Activated T-helper 1 cell treated with anti-CD3 and anti-CD28 coated beads, Interleukin-12 subunit alpha, Interleukin-12 subunit beta, Interleukin-2, Interleukin-4 antibody, amounts not matched to agents 30 ng/mL and 10 ng/mL and 1 ng/mL, durations not matched to agents 14 hours and 24 hours and 36 hours (primary cell): ENCODE measurements at regions not wholly inside any gene's neighbourhood (a gene's known extent, or its start where the extent isn't known, plus 50 kb on each side); places are given as distances from the start of the nearest gene placed in this dataset.

Experiments
- DNase-seq: peaks from one replicate; pipeline ENCODE4 v3.0.0; 2021; ENCODE audit warnings: low spot score
- H3K27ac Mint-ChIP-seq: one replicate; pipeline ENCODE4 v1.8.0; 2021; ENCODE audit warnings: mild to moderate bottlenecking, mixed read lengths
- H3K27me3 Mint-ChIP-seq: one replicate; pipeline ENCODE4 v1.8.0; 2022; ENCODE audit warnings: mild to moderate bottlenecking, moderate library complexity, mixed read lengths; ENCODE audit not compliant: insufficient read depth
- H3K36me3 Mint-ChIP-seq: one replicate; pipeline ENCODE4 v1.8.0; 2021; ENCODE audit warnings: low read depth, mixed read lengths
- H3K4me1 Mint-ChIP-seq: one replicate; pipeline ENCODE4 v1.8.0; 2021; ENCODE audit warnings: low read depth, mixed read lengths
- H3K4me3 Mint-ChIP-seq: one replicate; pipeline ENCODE4 v1.8.0; 2021; ENCODE audit warnings: mild to moderate bottlenecking, moderate library complexity, mixed read lengths
- H3K9me3 Mint-ChIP-seq: one replicate; pipeline ENCODE4 v1.8.0; 2021; ENCODE audit warnings: mixed read lengths
- intact Hi-C: fragments of 100-400 bp; cut with micrococcal nuclease; formaldehyde crosslinking; loops from one replicate; pipeline ENCODE4 v1.15.1; 2024

GRCh38 chr1:208741296-208741695, 497.1 kb upstream of the PLXNA2 start:
- no peak for DNase-seq
- intact Hi-C loops, result no loop called here
- no peak overlapping the region for H3K27ac Mint-ChIP-seq
- no peaks in the 10 kb centered on the region for H3K4me1 Mint-ChIP-seq
- no peaks in the 10 kb centered on the region for H3K27me3 Mint-ChIP-seq
- no peak overlapping the region for H3K4me3 Mint-ChIP-seq
- H3K36me3 Mint-ChIP-seq, result no peaks in the 10 kb centered on the region
- no peaks in the 10 kb centered on the region for H3K9me3 Mint-ChIP-seq

GRCh38 chr1:208743361-208743760, 499.2 kb upstream of the PLXNA2 start:
- Mint-ChIP-seq H3K4me3 (no peak overlapping the region), H3K27me3 (no peaks in the 10 kb centered on the region)
- intact Hi-C loops, result no loop called here

GRCh38 chr1:208747979-208748378, 503.8 kb upstream of the PLXNA2 start:
- Mint-ChIP-seq H3K9me3 (no peaks in the 10 kb centered on the region), H3K36me3 (no peaks in the 10 kb centered on the region), H3K27ac (no peak overlapping the region), H3K4me3 (no peak overlapping the region), H3K4me1 (no peaks in the 10 kb centered on the region), H3K27me3 (no peaks in the 10 kb centered on the region)
- intact Hi-C loops, result no loop called here
- no peak for DNase-seq

More at GRCh38 chr1:208743361-208743760, 499.2 kb upstream of the PLXNA2 start:
- H3K9me3 Mint-ChIP-seq, result no peaks in the 10 kb centered on the region
- DNase-seq, result no peak
- no peaks in the 10 kb centered on the region for H3K36me3 Mint-ChIP-seq
- no peak overlapping the region for H3K27ac Mint-ChIP-seq
- no peaks in the 10 kb centered on the region for H3K4me1 Mint-ChIP-seq

GRCh38 chr1:208748387-208749165, 504.4 kb upstream of the PLXNA2 start:
- DNase-seq, result no peak
- Mint-ChIP-seq H3K4me1 (no peaks in the 10 kb centered on the region), H3K27ac (no peak overlapping the region), H3K36me3 (no peaks in the 10 kb centered on the region), H3K27me3 (no peaks in the 10 kb centered on the region), H3K9me3 (no peaks in the 10 kb centered on the region), H3K4me3 (no peak overlapping the region)
- intact Hi-C loops, result no loop called here

DNA sequence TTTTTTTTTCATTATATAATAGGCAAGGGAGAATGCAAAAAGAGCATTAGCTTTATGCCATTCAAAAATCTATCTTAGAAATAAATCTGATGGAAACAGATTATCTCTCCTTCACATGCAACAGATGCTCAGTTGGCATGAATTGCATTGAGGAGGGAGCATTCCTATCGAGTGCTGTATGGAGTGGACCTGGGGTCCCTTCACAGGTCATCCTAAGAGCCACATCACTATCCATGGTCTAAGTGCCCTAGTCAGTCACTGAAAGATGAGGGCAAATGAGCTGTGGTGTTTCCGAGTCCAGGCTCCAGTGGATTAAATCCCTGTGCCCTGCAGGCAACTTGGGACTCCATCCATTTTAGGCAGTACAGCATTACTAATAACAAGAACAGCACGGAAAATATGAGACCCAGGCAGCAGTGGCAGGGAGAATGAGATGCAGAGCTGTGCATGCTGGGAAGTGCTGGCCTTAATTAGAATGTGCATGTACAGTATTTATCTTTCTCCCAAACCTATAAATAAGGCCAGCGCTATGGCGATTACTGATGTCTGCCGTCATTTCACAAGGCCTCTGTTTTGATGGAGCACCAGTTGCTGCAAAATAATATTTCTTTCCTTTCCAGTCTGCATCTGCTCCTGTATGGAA, 512.3 kb upstream of the PLXNA2 start:
- no peaks in the 10 kb centered on the region for H3K4me1 Mint-ChIP-seq
- H3K4me3 Mint-ChIP-seq, result no peak overlapping the region
- H3K36me3 Mint-ChIP-seq, result no peaks in the 10 kb centered on the region
- no peaks in the 10 kb centered on the region for H3K27me3 Mint-ChIP-seq
- no peak overlapping the region for H3K27ac Mint-ChIP-seq
- no peak for DNase-seq
- H3K9me3 Mint-ChIP-seq, result no peaks in the 10 kb centered on the region
- intact Hi-C loops, result no loop called here

GRCh38 chr1:208757846-208758245, 513.7 kb upstream of the PLXNA2 start:
- DNase-seq, result no peak
- Mint-ChIP-seq H3K36me3 (no peaks in the 10 kb centered on the region), H3K4me3 (no peak overlapping the region), H3K9me3 (no peaks in the 10 kb centered on the region), H3K27ac (no peak overlapping the region), H3K4me1 (no peaks in the 10 kb centered on the region), H3K27me3 (no peaks in the 10 kb centered on the region)
- intact Hi-C loops, result no loop called here

- H3K9me3 Mint-ChIP-seq, result no peaks in the 10 kb centered on the region
- no peak overlapping the region for H3K27ac Mint-ChIP-seq
- H3K4me3 Mint-ChIP-seq, result no peak overlapping the region
- intact Hi-C loops, result no loop called here
- H3K27me3 Mint-ChIP-seq, result no peaks in the 10 kb centered on the region
- H3K36me3 Mint-ChIP-seq, result no peaks in the 10 kb centered on the region
- DNase-seq, result no peak
- no peaks in the 10 kb centered on the region for H3K4me1 Mint-ChIP-seq
Measured at GRCh38 chr1:208759255-208759654, 515.1 kb upstream of the PLXNA2 start.

DNA sequence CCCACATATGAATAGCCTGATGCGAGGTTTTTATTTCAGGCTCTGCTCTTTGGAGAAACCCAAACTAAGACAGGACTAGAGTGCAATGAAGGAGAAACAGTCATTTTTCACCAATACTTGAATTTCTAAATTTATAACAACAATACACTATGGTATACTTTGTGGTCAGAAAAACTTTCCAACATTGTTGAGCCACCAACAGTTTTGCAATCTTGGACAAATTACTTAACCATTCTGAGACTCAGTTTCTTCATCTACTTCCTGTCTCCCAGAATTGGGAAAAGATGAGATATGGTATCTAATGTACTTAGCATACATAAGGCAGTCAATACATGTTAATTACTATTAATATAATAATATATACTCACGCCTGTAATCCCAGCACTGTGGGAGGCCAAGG, 519.8 kb upstream of the PLXNA2 start:
- Mint-ChIP-seq H3K4me3 (no peak overlapping the region), H3K27ac (no peak overlapping the region), H3K9me3 (no peaks in the 10 kb centered on the region), H3K4me1 (no peaks in the 10 kb centered on the region), H3K27me3 (no peaks in the 10 kb centered on the region), H3K36me3 (no peaks in the 10 kb centered on the region)
- intact Hi-C loops, result no loop called here
- no peak for DNase-seq

GRCh38 chr1:208766832-208767231, 522.6 kb upstream of the PLXNA2 start:
- Mint-ChIP-seq H3K4me3 (no peak overlapping the region), H3K36me3 (no peaks in the 10 kb centered on the region), H3K4me1 (no peaks in the 10 kb centered on the region), H3K9me3 (no peaks in the 10 kb centered on the region), H3K27me3 (no peaks in the 10 kb centered on the region), H3K27ac (no peak overlapping the region)
- no peak for DNase-seq
- intact Hi-C loops, result no loop called here

DNA sequence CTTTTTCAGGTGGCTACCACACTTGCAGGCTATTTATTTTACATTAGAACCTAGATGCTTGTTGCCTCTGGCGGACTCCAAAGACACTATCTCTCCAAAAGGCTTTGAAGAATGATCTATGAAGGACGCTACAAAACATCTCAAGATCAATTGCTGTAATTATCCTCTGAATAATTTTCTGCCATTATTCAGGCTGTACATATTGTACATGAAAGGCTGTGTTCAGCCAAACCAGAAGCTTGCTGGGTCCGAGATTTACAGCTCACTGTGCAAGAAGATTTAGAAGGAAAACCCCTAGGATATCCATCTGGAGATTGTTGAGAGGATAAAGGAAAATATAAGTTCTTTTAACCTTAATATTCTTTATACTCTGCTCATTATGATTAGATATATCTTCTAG, 523.6 kb upstream of the PLXNA2 start:
- Mint-ChIP-seq H3K36me3 (no peaks in the 10 kb centered on the region), H3K4me1 (no peaks in the 10 kb centered on the region), H3K27ac (no peak overlapping the region), H3K4me3 (no peak overlapping the region), H3K27me3 (no peaks in the 10 kb centered on the region), H3K9me3 (no peaks in the 10 kb centered on the region)
- DNase-seq, result no peak
- intact Hi-C loops, result no loop called here

DNA sequence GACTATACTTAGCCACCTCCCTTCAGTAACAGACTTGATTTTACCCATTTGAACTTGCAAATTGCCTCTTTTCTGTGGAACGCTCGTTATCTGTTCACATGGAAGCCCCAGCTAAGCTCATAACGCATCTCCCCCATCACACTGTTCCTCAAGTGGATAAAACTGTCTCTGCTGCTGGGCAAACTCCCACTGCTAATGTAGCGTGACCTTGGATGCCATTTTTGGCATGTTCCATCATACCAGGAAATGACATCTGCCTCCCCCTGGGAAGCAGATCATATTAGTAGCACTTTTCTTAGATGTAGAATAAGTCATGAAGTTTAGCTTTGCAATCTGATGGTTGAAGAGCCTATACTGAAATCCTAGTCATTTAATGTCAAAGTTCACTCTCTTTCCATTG, 528.7 kb upstream of the PLXNA2 start:
- Mint-ChIP-seq H3K27me3 (no peaks in the 10 kb centered on the region), H3K9me3 (no peaks in the 10 kb centered on the region), H3K4me1 (no peaks in the 10 kb centered on the region), H3K36me3 (no peaks in the 10 kb centered on the region), H3K27ac (no peak overlapping the region), H3K4me3 (no peak overlapping the region)
- intact Hi-C loops, result no loop called here
- no peak for DNase-seq

- Mint-ChIP-seq H3K4me3 (no peak overlapping the region), H3K9me3 (no peaks in the 10 kb centered on the region), H3K4me1 (no peaks in the 10 kb centered on the region), H3K36me3 (no peaks in the 10 kb centered on the region), H3K27ac (no peak overlapping the region), H3K27me3 (no peaks in the 10 kb centered on the region)
- intact Hi-C loops, result no loop called here
- DNase-seq, result no peak
Measured at GRCh38 chr1:208775841-208776240, 531.7 kb upstream of the PLXNA2 start.

GRCh38 chr1:208778417-208778816, 534.2 kb upstream of the PLXNA2 start:
- no peak for DNase-seq
- H3K9me3 Mint-ChIP-seq, result no peaks in the 10 kb centered on the region
- H3K27ac Mint-ChIP-seq, result no peak overlapping the region
- no peak overlapping the region for H3K4me3 Mint-ChIP-seq
- peaks cover 2% of the 10 kb centered on the region for H3K27me3 Mint-ChIP-seq
- H3K4me1 Mint-ChIP-seq, result no peaks in the 10 kb centered on the region
- no peaks in the 10 kb centered on the region for H3K36me3 Mint-ChIP-seq
- intact Hi-C loops, result no loop called here
